Astrocyte of the spinal cord (primary cell): ENCODE measurements at regions not wholly inside any gene's neighbourhood (a gene's known extent, or its start where the extent isn't known, plus 50 kb on each side); places are given as distances from the start of the nearest gene placed in this dataset.

Source experiments
- DNase-seq: peaks from one replicate; pipeline ENCODE4 v3.0.0; 2011; ENCODE audit warnings: low read depth, low spot score
- H3K4me3 ChIP-seq: 2 replicates; pipeline ENCODE4 v1.5.1; 2011; ENCODE audit warnings: low read depth, mild to moderate bottlenecking, low read length, moderate library complexity
- CTCF ChIP-seq: IDR thresholded peaks from 2 replicates; pipeline ENCODE4 v1.5.1; 2012; ENCODE audit warnings: low read depth, mild to moderate bottlenecking, low read length, inconsistent platforms
- in situ Hi-C: cut with HindIII; loops from 2 replicates; pipeline ENCODE4 v1.10.0; 2017; ENCODE audit warnings: low sequenced_read_pairs

- in situ Hi-C loops, result no loop called here
- no peak for TF ChIP-seq CTCF
- no peak for DNase-seq
- no peak overlapping the region for H3K4me3 ChIP-seq
Measured at GRCh38 chr2:8364668-8365067, 317.2 kb upstream of the ID2 start.

GRCh38 chr2:8365331-8365910 lies 316.4 kb upstream of the ID2 start:
- no peak for DNase-seq
- H3K4me3 ChIP-seq, result no peak overlapping the region
- in situ Hi-C loops, result no loop called here
- no peak for TF ChIP-seq CTCF

GRCh38 chr2:8367833-8368232 lies 314.0 kb upstream of the ID2 start:
- TF ChIP-seq CTCF, result no peak
- in situ Hi-C loops, result no loop called here
- H3K4me3 ChIP-seq, result no peak overlapping the region
- DNase-seq, result no peak

GRCh38 chr2:8368463-8368862 lies 313.4 kb upstream of the ID2 start:
- TF ChIP-seq CTCF, result no peak
- no peak for DNase-seq
- in situ Hi-C loops, result no loop called here
- no peak overlapping the region for H3K4me3 ChIP-seq

- TF ChIP-seq CTCF, result no peak
- in situ Hi-C loops, result no loop called here
- no peak overlapping the region for H3K4me3 ChIP-seq
- no peak for DNase-seq
Measured at GRCh38 chr2:8369522-8369921, 312.3 kb upstream of the ID2 start.

GRCh38 chr2:8370258-8370802 lies 311.5 kb upstream of the ID2 start:
- no peak overlapping the region for H3K4me3 ChIP-seq
- TF ChIP-seq CTCF, result no peak
- DNase-seq, result no peak
- in situ Hi-C loops, result no loop called here

GRCh38 chr2:8371653-8372052 lies 310.2 kb upstream of the ID2 start:
- no peak for DNase-seq
- in situ Hi-C loops, result no loop called here
- no peak overlapping the region for H3K4me3 ChIP-seq
- no peak for TF ChIP-seq CTCF
